CD14-positive monocyte (primary cell): ENCODE measurements at regions not wholly inside any gene's neighbourhood (a gene's known extent, or its start where the extent isn't known, plus 50 kb on each side); places are given as distances from the start of the nearest gene placed in this dataset.

Source experiments
- DNase-seq, 3 donors: peaks; one replicate each; pipeline ENCODE4 v3.0.0-alpha.2; 2011 to 2022
- H2AFZ ChIP-seq: 2 replicates; pipeline ENCODE4 v1.6.0; 2012; ENCODE audit warnings: mild to moderate bottlenecking, low read depth, low read length, inconsistent platforms; ENCODE audit not compliant: insufficient read depth, poor library complexity, severe bottlenecking
- H3K27ac ChIP-seq, 2 donors: 1 replicate in 1 of 2; 2 replicates in 1 of 2; pipeline ENCODE4 v1.5.1; 2012 to 2013; ENCODE audit warnings: low read length in 2 of 2, control low read depth in 1 of 2, inconsistent platforms in 1 of 2, low read depth in 1 of 2, mild to moderate bottlenecking in 1 of 2
- H3K27me3 ChIP-seq, 2 donors: one replicate each; pipeline versions ENCODE4 v1.6.0 to v1.6.1; 2011 to 2013; ENCODE audit warnings: low read length in 2 of 2; ENCODE audit not compliant: control insufficient read depth in 2 of 2, insufficient read depth in 2 of 2
- H3K36me3 ChIP-seq, 2 donors: replicated peaks in 1 of 2; 1 replicate in 1 of 2; 2 replicates in 1 of 2; pipeline versions ENCODE4 v1.5.1 to v1.6.1; 2012 to 2013; ENCODE audit warnings: low read length in 2 of 2, control low read depth in 1 of 2, inconsistent platforms in 1 of 2, mild to moderate bottlenecking in 1 of 2; ENCODE audit not compliant: insufficient read depth in 2 of 2, control insufficient read depth in 1 of 2
- H3K4me1 ChIP-seq, 2 donors: 1 replicate in 1 of 2; 2 replicates in 1 of 2; pipeline versions ENCODE4 v1.5.1 to v1.6.1; 2012 to 2013; ENCODE audit warnings: low read length in 2 of 2, control low read depth in 1 of 2, inconsistent platforms in 1 of 2, mild to moderate bottlenecking in 1 of 2, moderate library complexity in 1 of 2; ENCODE audit not compliant: insufficient read depth in 2 of 2, control insufficient read depth in 1 of 2
- H3K4me2 ChIP-seq: replicated peaks from 2 replicates; pipeline ENCODE3; 2012; ENCODE audit warnings: low read length, moderate library complexity, mild to moderate bottlenecking; ENCODE audit not compliant: poor library complexity, severe bottlenecking; ENCODE audit errors: extremely low read depth
- H3K4me3 ChIP-seq, 3 experiments: fragments of 200-600 bp in 1 of 3; sonication (generic) in 1 of 3; replicated peaks in 1 of 3; 1 replicate in 2 of 3; 2 replicates in 1 of 3; pipeline ENCODE4 v1.5.1; 2011 to 2013; ENCODE audit warnings: low read length in 3 of 3, mild to moderate bottlenecking in 3 of 3, control low read depth in 2 of 3, low read depth in 2 of 3, inconsistent platforms in 1 of 3, moderate library complexity in 1 of 3
- H3K79me2 ChIP-seq: 2 replicates; pipeline ENCODE4 v1.6.0; 2012; ENCODE audit warnings: mild to moderate bottlenecking, control low read depth, inconsistent platforms, low read length, moderate library complexity; ENCODE audit not compliant: insufficient read depth
- H3K9ac ChIP-seq: 2 replicates; pipeline ENCODE4 v1.6.0; 2017; ENCODE audit warnings: low read length, mild to moderate bottlenecking; ENCODE audit not compliant: insufficient read depth, poor library complexity, severe bottlenecking
- H3K9me3 ChIP-seq, 2 donors: replicated peaks in 1 of 2; 1 replicate in 1 of 2; 2 replicates in 1 of 2; pipeline versions ENCODE4 v1.5.1 to v1.6.1; 2012 to 2013; ENCODE audit warnings: low read length in 2 of 2, control low read depth in 1 of 2; ENCODE audit not compliant: control insufficient read depth in 1 of 2, insufficient read depth in 1 of 2
- H4K20me1 ChIP-seq: 2 replicates; pipeline ENCODE4 v1.6.0; 2012; ENCODE audit warnings: mild to moderate bottlenecking, low read length, control low read depth, moderate library complexity; ENCODE audit not compliant: insufficient read depth
- H3K27ac Mint-ChIP-seq, 7 donors: one replicate each; pipeline ENCODE4 v1.8.0; 2020; ENCODE audit warnings: mild to moderate bottlenecking in 7 of 7, mixed read lengths in 7 of 7, moderate library complexity in 6 of 7, inconsistent platforms in 2 of 7
- H3K27me3 Mint-ChIP-seq, 3 donors: one replicate each; pipeline ENCODE4 v1.8.0; 2021 to 2022; ENCODE audit warnings: low read depth in 3 of 3, mild to moderate bottlenecking in 3 of 3, mixed read lengths in 3 of 3, moderate library complexity in 3 of 3, inconsistent platforms in 1 of 3
- H3K36me3 Mint-ChIP-seq, 2 donors: one replicate each; pipeline ENCODE4 v1.8.0; 2020; ENCODE audit warnings: mixed read lengths in 2 of 2, inconsistent platforms in 1 of 2, mild to moderate bottlenecking in 1 of 2
- H3K4me1 Mint-ChIP-seq: one replicate; pipeline ENCODE4 v1.8.0; 2020; ENCODE audit warnings: mild to moderate bottlenecking, mixed read lengths
- H3K4me3 Mint-ChIP-seq, 2 donors: one replicate each; pipeline ENCODE4 v1.8.0; 2020; ENCODE audit warnings: mild to moderate bottlenecking in 2 of 2, mixed read lengths in 2 of 2, moderate library complexity in 1 of 2
- H3K9me3 Mint-ChIP-seq, 7 donors: one replicate each; pipeline ENCODE4 v1.8.0; 2020 to 2022; ENCODE audit warnings: mixed read lengths in 7 of 7, mild to moderate bottlenecking in 6 of 7, moderate library complexity in 6 of 7, inconsistent platforms in 2 of 7
- WGBS: methylation state at CpG from one replicate; pipeline ENCODE4 v1.1.5; 2013; ENCODE audit warnings: missing lambda C conversion rate; ENCODE audit not compliant: insufficient coverage; 5-methylcytosine and 5-hydroxymethylcytosine counted together
- intact Hi-C, 2 donors: fragments of 100-400 bp; cut with micrococcal nuclease; formaldehyde crosslinking; loops; one replicate each; pipeline versions ENCODE4 v1.15.0 to v1.15.1; 2023
- TF ChIP-seq, protein P1 (sequence below): fragments of 200-600 bp; IDR thresholded peaks from one replicate; pipeline ENCODE4 v1.8.0; 2022; ENCODE audit warnings: antibody characterized with exemption, mild to moderate bottlenecking

DNA sequence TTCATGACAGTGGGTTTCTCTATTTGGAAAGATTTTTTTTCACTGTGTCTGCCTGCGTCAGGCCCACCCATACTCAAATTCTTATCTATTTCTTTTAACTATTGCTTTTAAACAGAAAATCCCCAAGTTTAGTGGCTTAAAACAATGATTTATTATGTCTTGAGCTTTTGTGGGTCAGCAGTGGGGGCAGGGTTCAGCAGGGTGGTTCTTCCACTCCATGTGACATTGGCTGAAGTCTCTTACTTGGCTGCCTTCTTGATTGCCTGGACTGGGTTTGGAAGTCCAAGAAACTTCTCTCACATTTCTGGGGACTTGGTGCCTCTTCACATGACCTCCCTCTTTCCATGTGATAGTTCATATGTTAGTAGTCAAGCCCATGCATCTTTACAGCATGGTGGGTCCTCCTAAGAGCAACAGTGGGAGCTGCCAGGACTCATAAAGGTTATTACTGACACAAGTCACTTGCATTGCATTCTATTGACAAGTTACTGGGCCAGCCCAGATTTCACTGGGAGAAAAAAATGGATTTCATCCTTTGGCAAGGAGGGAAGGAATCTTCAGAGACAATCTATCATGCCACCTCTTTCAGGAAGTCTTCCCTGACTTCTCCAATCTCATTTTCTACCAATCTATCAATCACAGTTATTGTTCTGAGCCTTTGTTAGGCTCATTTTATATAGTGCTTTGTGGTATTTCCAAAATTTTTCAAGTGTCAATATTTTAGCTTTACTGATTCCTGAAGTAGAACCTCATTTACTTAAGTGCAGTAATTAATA is 436.1 kb downstream of the XYLT1 start:
- Mint-ChIP-seq H3K27ac (no peak overlapping the region), H3K4me3 (no peak overlapping the region), H3K4me1 (no peaks in the 10 kb centered on the region), H3K36me3 (no peaks in the 10 kb centered on the region), H3K9me3 (peaks cover 0 to 11% (median 3%) of the 10 kb centered on the region in 7 donors), H3K27me3 (peaks cover 0 to 3% (median 2%) of the 10 kb centered on the region in 3 donors)
- H4K20me1 ChIP-seq: no peaks in the 10 kb centered on the region
- no peak for DNase-seq
- no CpG with 5 or more reads among the region's 1 CpG for whole genome bisulfite sequencing
- peaks cover 0 to 4% of the 10 kb centered on the region in 2 donors for H3K4me1 ChIP-seq
- H3K79me2 ChIP-seq: no peaks in the 10 kb centered on the region
- peaks cover 0 to 2% of the 10 kb centered on the region in 2 donors for H3K27me3 ChIP-seq
- peaks cover 1 to 3% of the 10 kb centered on the region in 2 donors for H3K9me3 ChIP-seq
- H3K9ac ChIP-seq: no peak overlapping the region
- intact Hi-C loops: no loop called here
- H3K4me2 ChIP-seq: no peak overlapping the region
- H3K36me3 ChIP-seq: no peaks in the 10 kb centered on the region
- TF ChIP-seq, protein P1, sequence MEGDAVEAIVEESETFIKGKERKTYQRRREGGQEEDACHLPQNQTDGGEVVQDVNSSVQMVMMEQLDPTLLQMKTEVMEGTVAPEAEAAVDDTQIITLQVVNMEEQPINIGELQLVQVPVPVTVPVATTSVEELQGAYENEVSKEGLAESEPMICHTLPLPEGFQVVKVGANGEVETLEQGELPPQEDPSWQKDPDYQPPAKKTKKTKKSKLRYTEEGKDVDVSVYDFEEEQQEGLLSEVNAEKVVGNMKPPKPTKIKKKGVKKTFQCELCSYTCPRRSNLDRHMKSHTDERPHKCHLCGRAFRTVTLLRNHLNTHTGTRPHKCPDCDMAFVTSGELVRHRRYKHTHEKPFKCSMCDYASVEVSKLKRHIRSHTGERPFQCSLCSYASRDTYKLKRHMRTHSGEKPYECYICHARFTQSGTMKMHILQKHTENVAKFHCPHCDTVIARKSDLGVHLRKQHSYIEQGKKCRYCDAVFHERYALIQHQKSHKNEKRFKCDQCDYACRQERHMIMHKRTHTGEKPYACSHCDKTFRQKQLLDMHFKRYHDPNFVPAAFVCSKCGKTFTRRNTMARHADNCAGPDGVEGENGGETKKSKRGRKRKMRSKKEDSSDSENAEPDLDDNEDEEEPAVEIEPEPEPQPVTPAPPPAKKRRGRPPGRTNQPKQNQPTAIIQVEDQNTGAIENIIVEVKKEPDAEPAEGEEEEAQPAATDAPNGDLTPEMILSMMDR: no peak
- no peak overlapping the region for H3K27ac ChIP-seq
- H3K4me3 ChIP-seq: no peak overlapping the region
- no peak overlapping the region for H2AFZ ChIP-seq

DNA sequence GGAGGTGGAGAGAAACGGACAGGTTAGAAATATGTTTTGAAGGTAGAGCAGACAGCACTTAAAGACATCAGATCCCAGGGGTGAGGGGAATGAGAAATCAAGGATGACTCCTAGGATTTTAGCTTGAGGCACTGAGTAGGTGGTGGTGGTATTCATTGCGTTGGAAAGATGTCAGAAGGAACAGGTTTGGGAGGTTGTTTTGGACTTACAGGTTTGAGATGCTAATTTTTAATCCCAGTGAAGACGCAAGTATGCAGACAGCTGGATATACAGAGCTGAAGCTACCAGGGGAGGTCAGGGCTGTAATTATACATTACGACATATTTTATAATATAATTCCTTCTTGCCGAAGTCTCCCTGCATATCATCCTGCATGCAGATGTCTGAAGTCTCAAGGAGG is 433.3 kb downstream of the XYLT1 start:
- no peaks in the 10 kb centered on the region for H3K36me3 Mint-ChIP-seq
- no peak overlapping the region for H3K27ac Mint-ChIP-seq
- no peak overlapping the region for H3K4me3 Mint-ChIP-seq
- H4K20me1 ChIP-seq: no peaks in the 10 kb centered on the region
- no peaks in the 10 kb centered on the region for H3K79me2 ChIP-seq
- no peaks in the 10 kb centered on the region for H3K4me1 Mint-ChIP-seq
- H3K27me3 ChIP-seq: peaks cover 0 to 2% of the 10 kb centered on the region in 2 donors
- intact Hi-C loops: no loop called here
- H3K4me3 ChIP-seq: no peak overlapping the region
- peaks cover 0 to 4% of the 10 kb centered on the region in 2 donors for H3K4me1 ChIP-seq
- H3K36me3 ChIP-seq: no peaks in the 10 kb centered on the region
- TF ChIP-seq, protein P1: no peak
- no peak overlapping the region for H3K9ac ChIP-seq
- DNase-seq: no peak
- no peak overlapping the region for H2AFZ ChIP-seq
- no peak overlapping the region for H3K27ac ChIP-seq
- no peak overlapping the region for H3K4me2 ChIP-seq
- H3K9me3 ChIP-seq: peaks cover 0 to 3% of the 10 kb centered on the region in 2 donors
- H3K27me3 Mint-ChIP-seq: peaks cover 0 to 2% (median 2%) of the 10 kb centered on the region in 3 donors
- H3K9me3 Mint-ChIP-seq: peaks cover 0 to 5% (median 0%) of the 10 kb centered on the region in 7 donors
- WGBS: 80% methylated on average over 2 of the region's 5 CpGs
